ENCODE measurements at regions not wholly inside any gene's neighbourhood (a gene's known extent, or its start where the extent isn't known, plus 50 kb on each side); places are given as distances from the start of the nearest gene placed in this dataset.

- H3K27ac ChIP-seq, result no peak overlapping the region
- no peak for TF ChIP-seq CTCF (conservative IDR thresholded peaks at IDR 0.05)
These were observed 203.2 kb downstream of the SETD4 start for GRCh38 chr21:35857095-35857494.

- no peak overlapping the region for H3K27ac ChIP-seq
- TF ChIP-seq CTCF (conservative IDR thresholded peaks at IDR 0.05), result no peak
These were observed 204.8 kb downstream of the SETD4 start for GRCh38 chr21:35855484-35855883.

GRCh38 chr21:35854281-35854680 is 206.0 kb downstream of the SETD4 start:
- no peak overlapping the region for H3K27ac ChIP-seq
- no peak for TF ChIP-seq CTCF (conservative IDR thresholded peaks at IDR 0.05)

GRCh38 chr21:35853321-35854239 is 206.7 kb downstream of the SETD4 start:
- TF ChIP-seq CTCF (conservative IDR thresholded peaks at IDR 0.05), result no peak
- no peak overlapping the region for H3K27ac ChIP-seq

- no peak overlapping the region for H3K27ac ChIP-seq
- no peak for TF ChIP-seq CTCF (conservative IDR thresholded peaks at IDR 0.05)
These were observed 207.5 kb downstream of the SETD4 start for GRCh38 chr21:35852820-35853219.

GRCh38 chr21:35850542-35851103 is 209.7 kb downstream of the SETD4 start:
- TF ChIP-seq CTCF (conservative IDR thresholded peaks at IDR 0.05), result no peak
- no peak overlapping the region for H3K27ac ChIP-seq

- TF ChIP-seq CTCF (conservative IDR thresholded peaks at IDR 0.05), result no peak
- no peak overlapping the region for H3K27ac ChIP-seq
These were observed 210.3 kb downstream of the SETD4 start for GRCh38 chr21:35850029-35850428.

Data from VCaP (cell line).